Neural cell (in vitro differentiated cells): ENCODE measurements at regions not wholly inside any gene's neighbourhood (a gene's known extent, or its start where the extent isn't known, plus 50 kb on each side); places are given as distances from the start of the nearest gene placed in this dataset.

Experiments
- CTCF ChIP-seq: fragments of 450-650 bp; IDR thresholded peaks from 2 replicates; pipeline ENCODE4 v1.5.1; 2014; ENCODE audit warnings: antibody characterized with exemption, mild to moderate bottlenecking, moderate library complexity; ENCODE audit not compliant: poor library complexity, severe bottlenecking
- EP300 ChIP-seq: fragments of 450-650 bp; conservative IDR thresholded peaks from 2 replicates; pipeline ENCODE4 v1.6.1; 2014; ENCODE audit warnings: antibody characterized with exemption, mild to moderate bottlenecking, moderate library complexity; ENCODE audit not compliant: poor library complexity, severe bottlenecking
- EZH2 ChIP-seq: fragments of 200-600, 300-800 bp; shearing (Covaris generic), sonication (generic); IDR thresholded peaks from 2 replicates; pipeline ENCODE4 v1.6.1; 2014; ENCODE audit warnings: antibody characterized with exemption, low read length, borderline replicate concordance, mild to moderate bottlenecking; ENCODE audit not compliant: insufficient read depth, poor library complexity, severe bottlenecking
- MXI1 ChIP-seq: fragments of 450-650 bp; conservative IDR thresholded peaks from 2 replicates; pipeline ENCODE4 v1.6.1; 2014; ENCODE audit warnings: antibody characterized with exemption, mild to moderate bottlenecking; ENCODE audit not compliant: poor library complexity, severe bottlenecking
- POLR2AphosphoS5 ChIP-seq: IDR thresholded peaks from 2 replicates; pipeline ENCODE4 v1.6.1; 2012
- RAD21 ChIP-seq: fragments of 450-650 bp; conservative IDR thresholded peaks from 2 replicates; pipeline ENCODE4 v1.6.1; 2014; ENCODE audit warnings: antibody characterized with exemption, mild to moderate bottlenecking, moderate library complexity
- REST ChIP-seq: IDR thresholded peaks from 2 replicates; pipeline ENCODE4 v1.6.1; 2012; ENCODE audit warnings: borderline replicate concordance
- TAF1 ChIP-seq: IDR thresholded peaks from 2 replicates; pipeline ENCODE4 v1.6.1; 2012; ENCODE audit warnings: low read depth

DNA sequence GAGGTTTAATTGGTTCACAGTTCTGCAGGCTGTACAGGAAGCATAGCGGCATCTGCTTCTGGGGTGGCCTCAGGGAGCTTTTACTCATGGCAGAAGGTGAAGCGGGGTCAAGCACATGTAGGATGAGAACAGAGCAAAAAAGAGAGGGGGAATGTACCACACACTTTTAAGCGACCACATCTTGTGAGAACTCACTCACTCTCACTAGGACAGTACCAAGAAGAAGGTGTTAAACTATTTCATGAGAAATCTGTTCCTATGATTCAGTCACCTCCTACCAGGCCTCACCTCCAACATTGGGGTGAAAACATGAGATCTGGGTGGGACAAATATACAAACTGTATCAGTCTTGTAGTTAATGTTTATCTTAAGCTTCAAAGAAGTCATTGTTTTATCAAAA lies 174.7 kb downstream of the GNAI1 start:
- TF ChIP-seq REST = no peak
- no peak for TF ChIP-seq CTCF
- TF ChIP-seq EZH2 = no peak
- TF ChIP-seq EP300 = no peak
- no peak for TF ChIP-seq TAF1
- no peak for TF ChIP-seq MXI1
- TF ChIP-seq POLR2AphosphoS5 = no peak
- no peak for TF ChIP-seq RAD21
